Ascending aorta (tissue), 2 donors: ENCODE measurements at regions not wholly inside any gene's neighbourhood (a gene's known extent, or its start where the extent isn't known, plus 50 kb on each side); places are given as distances from the start of the nearest gene placed in this dataset.

Experiments used
- DNase-seq, 2 donors: peaks; one replicate each; pipeline ENCODE4 v3.0.0-alpha.2; 2019; ENCODE audit warnings: low spot score in 2 of 2
- H3K27ac ChIP-seq, 2 donors: fragments of 200-600 bp; sonication (generic); one replicate each; pipeline ENCODE4 v1.5.1; 2016 to 2017; ENCODE audit warnings: mild to moderate bottlenecking in 1 of 2
- H3K27me3 ChIP-seq: fragments of 200-600 bp; sonication (generic); one replicate; pipeline ENCODE4 v1.5.1; 2017
- H3K36me3 ChIP-seq, 2 donors: fragments of 200-600 bp; sonication (generic); one replicate each; pipeline ENCODE4 v1.5.1; 2016
- H3K4me1 ChIP-seq, 2 donors: fragments of 200-600 bp; sonication (generic); one replicate each; pipeline ENCODE4 v1.5.1; 2016 to 2017; ENCODE audit warnings: mild to moderate bottlenecking in 1 of 2
- H3K4me3 ChIP-seq, 2 donors: fragments of 200-600 bp; sonication (generic); one replicate each; pipeline ENCODE4 v1.5.1; 2016 to 2017; ENCODE audit warnings: mild to moderate bottlenecking in 1 of 2
- H3K9me3 ChIP-seq, 2 donors: fragments of 200-600 bp; sonication (generic); one replicate each; pipeline ENCODE4 v1.5.1; 2016
- CTCF ChIP-seq, 3 experiments: fragments of 200-600 bp in 2 of 3; fragments of 450-650 bp in 1 of 3; sonication (generic) in 2 of 3; IDR thresholded peaks; one replicate each; pipeline ENCODE4 v1.5.1; 2016 to 2019; ENCODE audit warnings: antibody characterized with exemption in 3 of 3, mild to moderate bottlenecking in 1 of 3, moderate library complexity in 1 of 3
- intact Hi-C: fragments of 100-400 bp; cut with DNase I; formaldehyde crosslinking; loops from one replicate; pipeline ENCODE4 v1.15.1; 2023

DNA sequence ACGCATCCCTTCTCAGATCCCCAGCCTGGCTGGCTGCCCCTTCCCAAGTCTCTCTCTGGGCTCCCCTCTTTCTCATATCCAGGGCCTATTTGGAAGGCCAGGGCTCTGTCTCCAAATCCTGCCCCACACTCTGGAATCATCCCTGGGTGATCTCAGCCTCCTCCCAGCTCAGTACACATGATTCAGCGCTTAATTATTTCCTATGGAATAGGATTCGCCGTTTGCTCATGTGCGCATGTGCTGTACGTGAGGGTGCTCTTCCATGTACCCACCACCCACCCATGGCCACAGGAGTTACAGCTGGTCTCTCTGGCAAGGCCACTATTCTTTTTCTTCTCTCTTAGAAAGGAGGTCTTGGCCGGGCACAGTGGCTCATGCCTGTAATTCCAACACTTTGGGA lies 81.7 kb upstream of the FOXP4 start:
- no peaks in the 10 kb centered on the region for H3K36me3 ChIP-seq
- intact Hi-C loops: no loop called here
- no peaks in the 10 kb centered on the region for H3K4me1 ChIP-seq
- H3K9me3 ChIP-seq: no peaks in the 10 kb centered on the region
- no peak overlapping the region for H3K4me3 ChIP-seq
- no peak for TF ChIP-seq CTCF (IDR thresholded peaks at IDR 0.05)
- H3K27me3 ChIP-seq: no peaks in the 10 kb centered on the region
- no peak for DNase-seq
- no peak overlapping the region for H3K27ac ChIP-seq

GRCh38 chr6:41466437-41466990 lies 79.7 kb upstream of the FOXP4 start:
- H3K4me1 ChIP-seq: peaks cover 0 to 9% of the 10 kb centered on the region in 2 donors
- H3K27me3 ChIP-seq: no peaks in the 10 kb centered on the region
- intact Hi-C loops: loop anchor here (2.0 to 5.0 kb wide), 2 partner anchors 38 to 216 kb away; no protein-coding TSS in a partner anchor
- no peak for TF ChIP-seq CTCF (IDR thresholded peaks at IDR 0.05)
- no peak overlapping the region for H3K4me3 ChIP-seq
- no peaks in the 10 kb centered on the region for H3K9me3 ChIP-seq
- DNase-seq: no peak
- H3K36me3 ChIP-seq: no peaks in the 10 kb centered on the region
- no peak overlapping the region for H3K27ac ChIP-seq

DNA sequence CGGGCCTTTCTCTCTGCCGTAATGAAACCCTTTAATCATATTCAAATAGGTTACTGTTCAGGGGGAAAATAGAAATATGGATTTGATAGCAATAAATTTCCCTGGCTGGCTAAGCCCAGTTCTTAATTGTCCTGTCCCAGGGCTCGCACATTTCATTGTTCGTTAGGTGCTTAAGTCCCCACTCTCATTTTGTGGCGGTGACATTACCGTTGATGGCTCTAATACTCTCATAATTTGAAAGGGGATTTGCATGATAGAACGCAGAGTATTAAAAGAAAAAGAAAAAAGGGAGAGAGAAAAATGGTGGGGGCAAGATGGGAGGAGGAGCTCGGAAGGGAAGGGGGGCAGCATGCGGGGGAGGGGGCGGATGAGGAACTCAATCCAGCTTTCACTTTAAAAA lies 79.1 kb upstream of the FOXP4 start:
- peaks cover 0 to 9% of the 10 kb centered on the region in 2 donors for H3K4me1 ChIP-seq
- intact Hi-C loops: loop anchor here (2.0 to 5.0 kb wide), 2 partner anchors 38 to 215 kb away; no protein-coding TSS in a partner anchor
- H3K27me3 ChIP-seq: no peaks in the 10 kb centered on the region
- no peak overlapping the region for H3K4me3 ChIP-seq
- H3K9me3 ChIP-seq: no peaks in the 10 kb centered on the region
- no peak overlapping the region for H3K27ac ChIP-seq
- no peak for DNase-seq
- no peaks in the 10 kb centered on the region for H3K36me3 ChIP-seq
- no peak for TF ChIP-seq CTCF (IDR thresholded peaks at IDR 0.05)

- Histone ChIP-seq H3K9me3 (no peaks in the 10 kb centered on the region), H3K36me3 (no peaks in the 10 kb centered on the region), H3K4me3 (no peak overlapping the region), H3K27me3 (no peaks in the 10 kb centered on the region), H3K27ac (no peak overlapping the region), H3K4me1 (peaks cover 0 to 9% of the 10 kb centered on the region in 2 donors)
- no peak for DNase-seq
- no peak for TF ChIP-seq CTCF (IDR thresholded peaks at IDR 0.05)
- intact Hi-C loops: loop anchor here (2.0 to 5.0 kb wide), 2 partner anchors 39 to 214 kb away; no protein-coding TSS in a partner anchor
Observed at GRCh38 chr6:41467627-41468404, 78.4 kb upstream of the FOXP4 start.

- no peaks in the 10 kb centered on the region for H3K36me3 ChIP-seq
- no peaks in the 10 kb centered on the region for H3K9me3 ChIP-seq
- DNase-seq: no peak
- intact Hi-C loops: loop anchor here (2.0 to 5.0 kb wide), 2 partner anchors 77 to 213 kb away; partner anchors contain the start of gene FOXP4
- no peak for TF ChIP-seq CTCF (IDR thresholded peaks at IDR 0.05)
- H3K27ac ChIP-seq: no peak overlapping the region
- H3K4me1 ChIP-seq: peaks cover 0 to 9% of the 10 kb centered on the region in 2 donors
- no peaks in the 10 kb centered on the region for H3K27me3 ChIP-seq
- H3K4me3 ChIP-seq: peak overlapping the region in 1 of 2 donors; percentile 30
Observed at GRCh38 chr6:41469156-41470028, 76.8 kb upstream of the FOXP4 start.
